ENCODE measurements at regions not wholly inside any gene's neighbourhood (a gene's known extent, or its start where the extent isn't known, plus 50 kb on each side); places are given as distances from the start of the nearest gene placed in this dataset.

DNA sequence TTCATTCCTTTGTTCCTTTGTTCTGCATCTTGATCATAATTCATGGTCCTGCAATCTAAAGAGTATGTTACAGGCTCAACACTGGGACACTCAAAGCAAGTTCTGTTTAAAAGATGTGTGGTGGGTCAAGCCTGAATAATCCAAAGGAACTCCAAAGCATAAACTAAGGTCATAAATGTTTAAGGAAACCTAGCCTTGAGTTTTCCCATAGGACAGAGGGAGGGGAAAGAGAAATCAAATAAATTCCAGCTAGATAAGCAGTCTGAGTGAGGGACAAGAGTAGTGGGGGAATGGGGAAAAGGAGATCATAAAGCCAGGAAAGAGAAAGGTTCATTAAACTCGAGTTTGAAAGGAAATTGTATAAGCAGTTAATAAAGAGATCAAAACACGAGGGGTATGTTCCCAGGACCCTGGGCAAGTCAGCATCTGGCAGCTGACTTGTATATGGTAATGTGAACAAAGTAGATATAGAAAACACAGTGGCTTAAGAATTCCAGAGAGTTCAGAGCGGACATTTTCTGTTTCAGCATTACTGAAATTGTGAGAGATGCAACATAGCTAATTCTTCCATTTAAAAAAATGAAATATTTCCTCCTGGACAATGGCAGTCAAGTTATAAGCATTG lies 125.8 kb upstream of the EDNRA start:
- DNase-seq (ENCODE audit: low read depth in 2 of 2) = no peak

DNA sequence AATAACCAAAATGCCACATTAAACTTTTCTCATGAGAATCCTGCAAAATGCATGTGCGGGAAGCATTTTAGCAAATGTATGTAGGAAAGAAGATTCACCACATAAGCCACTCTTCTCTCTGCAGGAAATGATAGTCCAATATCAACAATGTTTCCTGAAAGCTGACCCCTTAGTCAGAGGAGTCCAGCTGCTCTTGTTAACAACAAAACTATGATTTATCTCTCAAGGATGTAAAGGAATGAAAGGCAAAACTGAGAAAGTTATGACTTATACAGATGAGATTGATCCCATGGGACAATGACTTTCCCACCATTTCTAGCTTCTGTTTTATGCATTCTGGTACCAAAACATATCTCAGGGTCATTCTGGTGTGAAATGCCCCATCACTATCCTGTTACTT lies 125.0 kb upstream of the EDNRA start:
- peak in 1 of 2 donors; percentile 93 for DNase-seq (ENCODE audit: low read depth in 2 of 2)

DNA sequence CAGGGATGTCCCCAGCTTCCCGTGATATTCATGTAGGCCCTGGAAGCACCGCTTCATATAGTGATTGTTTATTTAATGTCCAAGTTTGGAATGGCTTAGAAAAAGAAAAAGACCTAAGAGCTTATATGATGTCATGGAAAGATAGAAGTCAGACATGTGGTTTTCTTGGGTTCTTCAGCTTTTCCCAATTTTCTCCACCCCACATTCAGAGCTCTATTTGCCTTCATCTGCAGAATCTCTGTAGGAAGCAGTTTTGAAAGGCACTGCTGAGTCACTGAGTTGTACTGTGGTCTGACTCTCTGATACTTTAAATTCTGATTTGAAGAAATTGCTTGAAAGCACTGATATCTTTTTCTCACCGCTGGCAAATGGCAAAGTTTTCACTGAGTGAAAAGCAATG lies 120.6 kb upstream of the EDNRA start:
- peak in 1 of 2 donors; percentile 51 for DNase-seq (ENCODE audit: low read depth in 2 of 2)

DNA sequence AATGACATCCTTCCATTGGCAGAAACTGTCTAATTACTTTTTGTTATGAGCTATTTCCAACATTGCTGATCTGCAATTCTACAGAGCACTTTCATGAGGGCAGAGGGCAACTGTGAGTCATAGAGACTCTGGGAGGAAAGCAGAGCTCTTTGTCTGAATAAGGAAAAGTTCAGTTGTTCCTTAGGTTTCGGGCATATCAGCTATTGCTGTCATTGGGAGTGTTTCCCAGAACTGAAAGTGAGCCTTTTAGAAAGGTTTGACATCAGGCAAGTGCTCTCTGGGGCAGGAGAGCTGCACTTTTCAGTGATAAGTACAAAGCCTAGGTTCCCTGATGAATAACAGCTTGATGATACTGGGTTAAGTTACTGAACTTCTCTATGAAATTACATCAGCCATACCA lies 119.2 kb upstream of the EDNRA start:
- DNase-seq (ENCODE audit: low read depth in 2 of 2) = peak; percentile 3 to 93

DNA sequence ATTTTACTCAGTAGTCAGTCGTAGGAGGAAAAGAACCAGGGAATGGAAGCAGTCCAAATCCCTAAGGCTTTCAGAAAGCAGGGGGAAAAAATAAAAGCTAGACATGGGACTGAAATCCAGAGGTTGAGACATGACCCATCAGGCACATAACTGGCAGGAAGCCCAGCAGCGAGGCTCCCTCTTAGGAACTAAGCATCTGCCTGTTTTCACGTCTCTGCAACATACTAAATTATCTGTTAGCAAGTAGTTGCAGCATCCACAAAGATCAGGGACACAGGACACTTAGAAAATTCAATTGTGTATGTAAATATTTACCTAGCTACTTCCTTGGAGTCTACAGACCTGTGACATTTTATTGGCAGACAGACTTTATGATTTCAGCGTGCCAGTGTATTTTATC lies 118.0 kb upstream of the EDNRA start:
- DNase-seq (ENCODE audit: low read depth in 2 of 2) = peak in 1 of 2 donors; percentile 65

DNA sequence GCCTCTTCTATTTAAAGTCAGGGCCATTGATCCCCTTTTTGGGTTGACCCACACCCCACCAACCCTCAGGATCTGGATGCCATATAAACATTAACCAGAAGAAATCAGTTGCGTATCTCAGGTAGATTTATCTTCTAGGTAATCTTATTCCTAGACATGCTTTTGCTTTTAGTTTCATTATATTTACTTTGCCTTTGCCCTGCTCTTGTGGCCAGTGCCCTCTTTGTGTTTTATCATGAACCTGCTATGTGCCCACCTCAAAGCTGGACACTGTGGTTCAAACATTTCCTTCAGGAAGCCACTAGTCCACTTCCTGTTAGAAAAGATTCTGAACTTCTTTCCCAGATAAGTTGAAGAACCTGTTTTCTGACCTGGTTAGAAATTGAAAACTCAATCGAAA lies 117.4 kb upstream of the EDNRA start:
- DNase-seq (ENCODE audit: low read depth in 2 of 2) = no peak

DNA sequence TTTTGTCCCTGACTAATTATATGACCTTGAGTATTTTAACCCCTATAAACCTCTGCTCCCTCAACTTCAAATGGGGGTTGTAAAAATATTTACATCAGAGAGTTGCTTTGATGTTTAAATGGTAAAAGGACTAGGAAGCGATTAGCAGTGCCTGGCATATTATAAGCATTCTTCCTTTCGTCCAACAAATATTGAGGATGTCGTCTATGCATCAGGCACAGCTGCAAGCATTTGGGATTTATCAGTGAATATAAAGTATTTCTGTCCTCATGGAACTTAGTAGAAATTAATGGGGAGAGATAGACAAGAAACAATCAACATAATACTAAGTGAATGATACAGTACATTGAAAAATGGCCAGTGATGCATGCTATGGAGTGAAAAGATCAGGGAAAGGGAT lies 115.5 kb upstream of the EDNRA start:
- no peak for DNase-seq (ENCODE audit: low read depth in 2 of 2)

DNA sequence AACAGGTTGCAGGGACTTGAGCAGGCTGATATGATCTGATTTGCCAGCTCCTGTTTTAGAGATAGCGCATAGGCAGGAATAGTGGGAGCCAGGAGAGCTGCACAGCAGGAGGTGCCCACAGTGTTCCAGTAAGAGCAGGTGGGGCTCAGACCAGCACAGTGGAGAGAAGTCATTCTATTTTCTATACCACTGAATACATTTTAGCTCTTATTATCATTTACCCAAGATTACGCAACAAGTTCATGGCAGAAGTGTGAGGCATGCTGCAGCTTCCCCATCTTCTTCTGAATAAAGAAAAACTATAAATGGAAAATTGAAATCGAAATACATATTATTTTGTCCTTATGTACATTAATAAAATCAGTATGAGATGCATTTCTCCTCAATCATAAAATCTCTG lies 114.7 kb upstream of the EDNRA start:
- DNase-seq (ENCODE audit: low read depth in 2 of 2) = no peak

DNA sequence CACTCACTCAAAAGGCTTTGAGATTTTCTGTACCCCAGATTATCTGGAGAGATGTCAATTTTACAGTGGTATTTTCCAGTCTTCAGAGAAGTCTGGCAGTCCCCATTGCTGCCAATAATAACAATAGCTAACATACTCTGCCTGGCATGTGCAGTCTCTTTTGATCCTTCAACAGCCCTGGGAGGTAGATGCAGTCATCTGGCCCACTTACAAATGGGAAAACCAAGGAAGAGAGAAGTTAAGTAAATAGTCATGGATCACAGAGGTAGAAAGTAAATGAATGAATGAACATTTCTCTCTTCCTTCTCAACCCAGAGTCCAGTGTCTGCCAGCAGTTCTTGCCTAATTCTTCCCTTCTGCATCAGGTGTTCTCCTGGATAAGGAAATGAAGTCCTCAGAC lies 113.0 kb upstream of the EDNRA start:
- DNase-seq (ENCODE audit: low read depth in 2 of 2) = no peak

DNA sequence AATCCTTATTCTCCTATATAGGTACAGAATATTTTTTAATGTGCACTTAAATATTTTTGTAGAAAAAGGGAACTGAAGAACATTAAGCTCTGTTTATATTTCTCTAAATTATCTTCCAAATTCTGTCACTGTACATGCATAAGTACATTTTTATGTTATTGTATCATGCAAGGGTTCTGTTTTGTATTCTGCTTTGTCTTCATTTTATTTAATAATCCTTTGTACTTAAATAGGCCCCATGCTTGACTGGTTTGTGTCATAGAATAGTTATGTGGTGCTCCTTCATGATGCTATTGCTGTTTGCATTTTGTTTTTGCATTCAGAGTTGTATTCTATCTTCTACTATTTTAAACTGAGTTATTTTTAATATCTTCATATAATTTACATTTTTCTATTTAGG lies 111.9 kb upstream of the EDNRA start:
- no peak for DNase-seq (ENCODE audit: low read depth in 2 of 2)

DNA sequence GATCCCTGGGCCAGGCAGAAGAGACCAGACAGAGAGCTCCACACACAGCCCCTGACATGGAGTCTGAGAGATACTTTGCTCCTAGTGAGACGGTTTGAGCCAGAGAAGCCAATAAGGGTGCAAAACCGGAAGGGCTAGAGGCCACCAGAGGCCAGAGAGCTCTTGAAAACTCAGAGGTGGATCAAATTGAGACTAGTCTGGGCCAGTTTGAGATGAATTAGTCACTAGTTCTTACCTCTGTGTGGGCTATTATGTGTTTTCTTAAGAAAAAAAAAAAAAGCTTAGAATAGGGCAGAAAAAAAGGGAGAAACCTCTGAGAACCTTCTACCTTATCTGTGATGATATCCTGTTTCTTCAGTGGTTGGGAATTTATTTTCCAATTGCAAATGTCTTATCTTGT lies 110.4 kb upstream of the EDNRA start:
- no peak for DNase-seq (ENCODE audit: low read depth in 2 of 2)

DNA sequence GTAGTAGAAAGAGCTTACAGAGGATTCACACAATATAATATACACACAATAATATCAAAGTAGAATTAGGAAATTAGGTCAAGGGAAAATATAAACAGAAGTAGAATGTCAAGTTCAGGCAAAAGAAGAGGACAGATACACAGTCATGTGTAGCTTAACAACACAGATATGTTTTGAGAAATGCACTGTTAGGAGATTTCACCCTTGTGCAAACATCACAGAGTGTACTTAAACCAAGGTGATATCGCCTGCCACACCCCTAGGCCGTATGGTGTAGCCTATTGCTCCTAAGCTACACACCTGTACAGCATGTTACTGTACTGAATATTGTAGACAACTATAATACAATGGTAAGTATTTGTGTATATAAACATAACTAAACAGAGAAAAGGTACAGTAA lies 110.0 kb upstream of the EDNRA start:
- no peak for DNase-seq (ENCODE audit: low read depth in 2 of 2)

DNA sequence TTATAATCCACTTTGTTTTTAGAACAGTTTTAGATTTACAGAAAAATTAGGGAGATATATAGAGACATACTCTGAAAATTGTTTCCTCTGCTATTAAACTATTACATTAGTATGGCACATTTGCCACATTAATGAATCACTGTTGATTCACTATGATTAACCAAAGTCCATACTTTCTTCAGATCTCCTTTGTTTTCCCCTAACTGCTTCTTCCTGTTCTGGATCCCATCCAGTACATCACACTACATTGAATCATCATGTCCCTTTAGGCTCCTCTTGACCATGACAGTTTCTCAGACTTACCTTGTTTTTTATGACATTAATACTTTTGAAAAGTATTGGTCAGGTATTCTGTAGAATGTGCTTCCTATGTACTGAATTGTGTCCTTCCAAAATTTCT lies 109.2 kb upstream of the EDNRA start:
- DNase-seq (ENCODE audit: low read depth in 2 of 2) = peak in 1 of 2 donors; percentile 79

DNA sequence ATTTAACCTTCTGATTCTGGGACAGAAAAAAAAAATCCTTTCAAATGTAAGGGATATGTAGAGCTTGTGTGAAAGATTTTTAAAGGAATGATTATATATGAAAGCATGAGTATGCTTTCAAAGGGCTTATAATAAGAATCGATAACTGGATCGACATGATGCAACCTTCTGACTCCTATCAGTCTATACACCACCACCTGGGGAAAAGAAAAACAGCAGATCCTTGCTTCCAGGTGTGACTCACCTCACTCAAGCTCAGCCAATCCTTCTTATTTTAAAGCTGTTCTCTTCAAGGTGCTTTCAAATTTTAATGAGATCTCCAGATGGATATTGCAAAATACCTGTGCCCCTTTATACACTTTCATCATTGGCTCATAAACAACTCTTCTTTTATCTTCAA lies 102.1 kb upstream of the EDNRA start:
- DNase-seq (ENCODE audit: low read depth in 2 of 2) = no peak

DNA sequence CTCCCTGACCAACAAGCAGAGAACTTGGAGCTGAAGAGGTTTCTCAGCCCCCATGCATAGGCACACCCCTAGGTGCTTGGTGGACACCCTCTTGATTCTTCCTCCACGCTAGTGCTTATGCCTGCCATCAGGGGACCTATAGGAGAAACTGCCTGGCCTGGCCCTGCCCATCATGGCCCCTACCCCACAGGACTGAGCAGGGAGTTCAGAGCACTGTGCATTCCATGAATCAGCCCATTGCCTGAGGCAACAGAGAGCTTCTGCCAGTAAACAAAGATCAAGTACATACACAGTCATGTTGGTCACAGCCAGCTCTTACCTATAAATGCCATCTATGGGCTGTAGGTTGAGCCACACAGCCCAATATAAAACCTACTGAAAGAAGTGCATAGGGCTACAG lies 99.1 kb upstream of the EDNRA start:
- DNase-seq (ENCODE audit: low read depth in 2 of 2) = no peak

DNA sequence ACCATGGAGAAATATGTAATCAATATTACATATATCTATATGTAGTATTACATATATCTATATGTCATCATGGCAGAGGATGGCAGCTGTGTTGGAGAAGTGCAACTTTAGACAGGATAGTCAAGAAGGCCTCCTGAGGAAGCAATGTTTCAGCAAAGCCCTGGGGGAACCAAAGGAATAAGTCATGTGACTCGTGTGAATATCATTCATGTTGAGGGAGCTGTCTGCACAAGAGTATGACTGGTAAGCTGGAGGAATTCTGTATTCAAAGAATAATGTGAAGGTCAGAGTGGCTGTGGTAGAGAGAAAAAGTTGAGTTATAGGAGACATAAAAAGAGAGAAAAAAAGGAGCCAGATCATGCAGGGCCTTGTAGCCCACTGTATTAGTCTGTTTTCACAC lies 92.9 kb upstream of the EDNRA start:
- no peak for DNase-seq (ENCODE audit: low read depth in 2 of 2)

DNA sequence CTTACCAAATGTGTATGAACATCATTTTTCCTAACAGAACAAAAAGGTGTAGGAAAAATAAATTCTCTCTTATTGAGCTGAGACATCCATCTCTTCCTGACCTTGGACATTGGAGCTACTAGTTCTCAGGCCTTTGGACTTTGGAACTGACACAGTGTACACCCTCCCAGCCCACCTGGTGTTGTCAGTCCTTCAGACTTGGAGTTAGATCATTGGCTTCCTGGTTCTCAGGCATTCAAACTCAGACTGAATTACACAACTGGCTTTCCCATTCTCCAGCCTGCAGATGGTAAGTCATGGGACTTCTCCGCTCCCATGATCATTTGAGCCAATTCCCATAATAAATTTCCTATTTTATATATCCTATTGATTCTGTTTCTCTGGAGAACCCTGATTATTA lies 84.8 kb upstream of the EDNRA start:
- no peak for DNase-seq (ENCODE audit: low read depth in 2 of 2)

DNA sequence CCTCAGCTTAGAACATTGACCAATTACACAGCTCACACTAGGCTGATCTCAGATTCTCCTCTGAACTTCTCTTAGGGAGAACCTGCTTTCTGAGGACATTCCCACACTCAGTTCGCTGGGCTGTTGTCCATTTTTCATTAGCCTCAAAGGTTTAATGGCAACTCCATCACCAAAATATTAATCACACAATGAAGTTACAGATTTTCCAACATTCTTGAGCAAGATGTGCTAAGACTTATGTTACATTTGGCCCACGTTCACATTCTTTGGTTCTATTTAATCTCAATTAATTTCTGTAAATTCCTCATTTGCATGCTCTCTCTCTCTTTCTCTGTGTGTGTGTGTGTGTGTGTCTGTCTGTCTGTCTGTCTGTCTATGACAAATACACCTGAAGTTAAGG lies 82.3 kb upstream of the EDNRA start:
- DNase-seq (ENCODE audit: low read depth in 2 of 2) = no peak

DNA sequence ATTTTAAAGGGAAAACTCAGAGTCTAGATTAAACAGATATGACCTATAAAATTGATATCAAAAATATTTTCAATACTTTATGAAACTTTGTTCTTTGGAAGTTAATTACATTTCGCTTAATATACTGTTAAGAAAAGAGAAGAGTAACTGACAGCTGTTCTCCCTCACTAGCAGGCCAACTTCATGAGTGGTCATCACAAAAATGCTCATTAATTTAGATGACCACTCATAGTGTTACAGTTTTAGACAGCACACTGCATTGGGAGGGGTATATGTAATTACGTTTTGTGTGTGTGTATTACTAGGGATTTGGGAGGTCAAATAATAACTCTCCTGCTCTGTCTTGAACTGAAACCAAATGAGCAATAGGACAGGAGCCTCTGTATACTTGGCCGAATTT lies 80.2 kb upstream of the EDNRA start:
- no peak for DNase-seq (ENCODE audit: low read depth in 2 of 2)

DNA sequence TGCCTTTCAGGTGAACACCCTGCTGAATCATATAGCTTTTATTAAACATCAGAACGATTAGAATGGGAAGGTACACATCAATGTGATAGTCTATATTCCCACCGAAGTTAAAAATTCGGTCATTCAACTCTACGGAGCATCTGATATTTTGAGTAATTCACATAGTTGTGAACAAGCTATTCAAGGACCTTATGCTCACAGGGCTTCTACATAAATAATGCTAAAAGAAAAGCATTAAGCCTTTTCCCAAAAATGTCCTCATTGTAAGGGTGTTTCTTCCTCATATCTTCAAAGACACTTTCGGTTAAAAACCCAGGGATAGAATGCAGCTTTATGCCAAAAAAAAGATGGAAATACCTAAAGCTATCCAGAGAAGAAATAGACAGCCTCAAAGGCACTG lies 79.7 kb upstream of the EDNRA start:
- no peak for DNase-seq (ENCODE audit: low read depth in 2 of 2)

DNA sequence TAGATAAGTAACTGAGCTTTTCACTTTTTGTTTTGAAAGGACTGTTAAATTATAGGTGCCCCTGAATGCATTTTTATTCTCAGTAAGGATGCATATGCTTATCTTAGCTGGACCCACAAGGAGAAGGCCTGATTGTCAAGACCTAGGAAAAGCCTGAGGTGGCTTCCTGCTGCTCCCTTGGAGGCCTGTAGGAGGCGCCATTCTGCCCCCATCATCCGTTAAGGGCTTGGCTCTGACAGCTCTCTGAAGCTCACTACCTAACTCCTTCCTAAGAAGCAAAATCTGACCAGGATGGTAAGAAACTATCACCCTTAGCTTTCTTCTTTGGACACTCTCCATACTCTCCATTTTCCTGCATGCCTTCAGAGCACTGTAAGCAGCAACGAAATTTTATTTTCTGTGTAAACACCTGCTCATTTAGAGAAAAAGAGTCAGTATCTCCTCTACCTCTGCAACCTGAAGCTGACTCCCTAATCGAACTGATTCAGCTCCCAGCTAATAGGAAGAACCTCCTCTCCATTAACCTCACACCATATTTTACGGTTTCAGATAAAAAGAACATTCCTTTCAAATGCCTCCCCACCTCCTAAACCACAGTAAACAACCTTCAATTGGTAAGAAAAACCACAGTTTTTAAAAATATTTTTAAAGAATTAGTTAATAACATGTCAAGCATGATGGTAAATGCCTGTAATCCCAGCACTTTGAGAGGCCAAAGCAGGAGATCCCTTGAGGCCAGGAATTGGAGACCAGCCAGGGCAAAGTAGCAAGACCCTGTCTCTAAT lies 73.4 kb upstream of the EDNRA start:
- no peak for DNase-seq (ENCODE audit: low read depth in 2 of 2)

DNA sequence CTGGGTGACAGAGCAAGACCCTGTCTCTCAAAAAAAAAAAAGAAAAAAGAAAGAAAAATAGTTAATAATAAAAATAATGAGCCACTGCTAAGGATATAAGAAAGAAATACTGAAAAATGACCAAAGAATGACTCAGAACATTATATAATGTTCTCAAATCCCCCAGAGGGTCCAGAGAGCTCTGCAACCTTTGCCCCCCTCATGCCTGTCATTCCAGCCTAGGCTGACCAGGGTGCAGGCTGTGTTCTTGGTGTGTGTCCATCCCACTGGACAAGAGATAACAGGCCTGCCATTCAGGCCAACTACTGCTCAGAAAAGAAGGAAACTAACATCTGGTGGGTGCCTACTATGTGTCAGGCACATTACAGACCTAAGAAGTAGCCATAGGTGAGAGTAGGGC lies 72.7 kb upstream of the EDNRA start:
- DNase-seq (ENCODE audit: low read depth in 2 of 2) = no peak

DNA sequence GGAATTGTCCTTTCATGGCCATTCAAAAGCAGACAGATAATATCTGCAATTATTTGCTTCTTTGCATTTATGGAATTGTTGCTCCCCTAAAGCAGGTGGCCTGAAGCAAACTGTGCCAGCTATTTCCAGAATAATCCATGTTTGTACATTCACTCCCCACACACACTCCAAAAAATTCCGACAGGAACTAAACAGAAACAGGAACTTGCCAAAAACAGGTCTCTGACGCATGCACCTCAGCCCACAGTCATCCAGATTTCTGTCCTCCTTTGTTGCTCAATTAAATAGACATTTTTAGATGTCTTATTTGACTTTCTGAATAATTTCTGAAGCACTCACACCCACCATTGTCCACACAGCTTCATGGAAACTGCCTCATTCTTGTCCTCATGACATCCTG lies 71.5 kb upstream of the EDNRA start:
- peak in 1 of 2 donors; percentile 12 for DNase-seq (ENCODE audit: low read depth in 2 of 2)

DNA sequence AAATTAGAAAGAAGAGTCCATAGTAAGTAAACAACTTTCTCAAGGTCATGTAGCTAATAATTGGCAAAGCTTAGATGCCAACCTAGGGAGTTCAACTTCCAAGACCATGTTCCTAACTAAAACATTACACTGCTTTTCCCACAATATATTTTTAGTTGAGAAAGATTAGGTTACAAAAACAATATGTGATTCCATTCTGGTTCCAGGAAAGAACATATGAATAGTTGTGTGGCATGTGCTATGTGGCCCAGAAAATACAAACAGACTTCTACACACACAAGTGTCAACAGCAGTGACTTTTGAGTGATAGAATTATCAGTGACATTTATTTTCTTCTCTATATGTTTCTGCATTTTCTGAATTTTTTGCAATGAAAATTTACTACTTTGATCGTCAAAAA lies 62.7 kb upstream of the EDNRA start:
- DNase-seq (ENCODE audit: low read depth in 2 of 2) = no peak
